Mammary epithelial cell (primary cell): ENCODE measurements at regions not wholly inside any gene's neighbourhood (a gene's known extent, or its start where the extent isn't known, plus 50 kb on each side); places are given as distances from the start of the nearest gene placed in this dataset.

Source experiments
- CTCF ChIP-seq, 2 donors: IDR thresholded peaks in 1 of 2; conservative IDR thresholded peaks in 1 of 2; 2 replicates each; pipeline ENCODE4 v1.5.1; 2011 to 2012; ENCODE audit warnings: inconsistent platforms in 2 of 2, low read length in 2 of 2, mild to moderate bottlenecking in 2 of 2, control low read depth in 1 of 2, low read depth in 1 of 2; ENCODE audit not compliant: insufficient read depth in 1 of 2; ENCODE audit errors: extremely low read depth in 1 of 2
- EZH2 ChIP-seq: IDR thresholded peaks from 2 replicates; pipeline ENCODE4 v1.6.1; 2012; ENCODE audit warnings: low read length, inconsistent platforms, borderline replicate concordance

GRCh38 chr9:105143136-105143430 is 101.4 kb upstream of the SLC44A1 start:
- no peak for TF ChIP-seq CTCF (conservative IDR thresholded peaks at IDR 0.05 in 1 of 2, IDR thresholded peaks at IDR 0.05 in 1 of 2; ENCODE audit: extremely low read depth in 1 of 2, insufficient read depth in 1 of 2, low read depth in 1 of 2, low read length in 2 of 2)
- TF ChIP-seq EZH2, result no peak
